Neutrophil (primary cell): ENCODE measurements at regions not wholly inside any gene's neighbourhood (a gene's known extent, or its start where the extent isn't known, plus 50 kb on each side); places are given as distances from the start of the nearest gene placed in this dataset.

Experiments
- H3K27ac ChIP-seq: fragments of 200-600 bp; sonication (generic); 2 replicates; pipeline ENCODE4 v1.5.1; 2016; ENCODE audit warnings: mild to moderate bottlenecking, moderate library complexity
- H3K27me3 ChIP-seq: fragments of 200-600 bp; sonication (generic); 2 replicates; pipeline ENCODE4 v1.6.0; 2016; ENCODE audit warnings: mild to moderate bottlenecking
- H3K36me3 ChIP-seq: fragments of 200-600 bp; sonication (generic); 2 replicates; pipeline ENCODE4 v1.5.1; 2017
- H3K4me1 ChIP-seq, 2 experiments: fragments of 200-600 bp in 1 of 2; sonication (generic) in 1 of 2; 1 replicate in 1 of 2; 2 replicates in 1 of 2; pipeline versions ENCODE4 v1.5.1 to v1.6.1; 2013 to 2016; ENCODE audit warnings: low read depth in 1 of 2, low read length in 1 of 2, mild to moderate bottlenecking in 1 of 2, moderate library complexity in 1 of 2; ENCODE audit not compliant: control insufficient read depth in 1 of 2, insufficient read depth in 1 of 2
- H3K4me3 ChIP-seq, 2 experiments: fragments of 200-600 bp in 1 of 2; sonication (generic) in 1 of 2; 1 replicate in 1 of 2; 2 replicates in 1 of 2; pipeline ENCODE4 v1.5.1; 2013 to 2016; ENCODE audit warnings: low read depth in 1 of 2, low read length in 1 of 2, mild to moderate bottlenecking in 1 of 2, moderate library complexity in 1 of 2
- H3K9me3 ChIP-seq: fragments of 200-600 bp; sonication (generic); 2 replicates; pipeline ENCODE4 v1.5.1; 2016
- CTCF ChIP-seq: fragments of 200-600 bp; sonication (generic); IDR thresholded peaks from 2 replicates; pipeline ENCODE4 v1.5.1; 2016; ENCODE audit warnings: antibody characterized with exemption

- no peak overlapping the region for H3K4me3 ChIP-seq
- H3K4me1 ChIP-seq: no peaks in the 10 kb centered on the region
- H3K9me3 ChIP-seq: no peaks in the 10 kb centered on the region
- no peak overlapping the region for H3K27ac ChIP-seq
- TF ChIP-seq CTCF: no peak
- H3K27me3 ChIP-seq: no peaks in the 10 kb centered on the region
- no peaks in the 10 kb centered on the region for H3K36me3 ChIP-seq
Measured at GRCh38 chr2:168320267-168320666, 72.9 kb upstream of the STK39 start.

- Histone ChIP-seq H3K4me1 (no peaks in the 10 kb centered on the region), H3K9me3 (no peaks in the 10 kb centered on the region), H3K27ac (no peak overlapping the region), H3K27me3 (no peaks in the 10 kb centered on the region), H3K36me3 (no peaks in the 10 kb centered on the region), H3K4me3 (no peak overlapping the region)
- no peak for TF ChIP-seq CTCF
Measured at GRCh38 chr2:168322325-168323007, 75.1 kb upstream of the STK39 start.

GRCh38 chr2:168323529-168324021 is 76.2 kb upstream of the STK39 start:
- no peaks in the 10 kb centered on the region for H3K9me3 ChIP-seq
- H3K36me3 ChIP-seq: no peaks in the 10 kb centered on the region
- no peaks in the 10 kb centered on the region for H3K27me3 ChIP-seq
- no peaks in the 10 kb centered on the region for H3K4me1 ChIP-seq
- H3K4me3 ChIP-seq: no peak overlapping the region
- TF ChIP-seq CTCF: no peak
- no peak overlapping the region for H3K27ac ChIP-seq

GRCh38 chr2:168326572-168326971 is 79.2 kb upstream of the STK39 start:
- no peaks in the 10 kb centered on the region for H3K27me3 ChIP-seq
- H3K4me3 ChIP-seq: no peak overlapping the region
- H3K4me1 ChIP-seq: no peaks in the 10 kb centered on the region
- no peak for TF ChIP-seq CTCF
- H3K27ac ChIP-seq: no peak overlapping the region
- H3K9me3 ChIP-seq: peaks cover 3% of the 10 kb centered on the region
- H3K36me3 ChIP-seq: no peaks in the 10 kb centered on the region

GRCh38 chr2:168327328-168327727 is 79.9 kb upstream of the STK39 start:
- no peak overlapping the region for H3K27ac ChIP-seq
- no peak overlapping the region for H3K4me3 ChIP-seq
- H3K9me3 ChIP-seq: peaks cover 3% of the 10 kb centered on the region

More at GRCh38 chr2:168327328-168327727, 79.9 kb upstream of the STK39 start:
- no peaks in the 10 kb centered on the region for H3K27me3 ChIP-seq
- no peaks in the 10 kb centered on the region for H3K36me3 ChIP-seq
- no peaks in the 10 kb centered on the region for H3K4me1 ChIP-seq
- no peak for TF ChIP-seq CTCF
